ENCODE measurements at regions not wholly inside any gene's neighbourhood (a gene's known extent, or its start where the extent isn't known, plus 50 kb on each side); places are given as distances from the start of the nearest gene placed in this dataset.

GRCh38 chr14:41404126-41404525 is 202.6 kb upstream of the LRFN5 start:
- no peak for DNase-seq (ENCODE audit: low read depth in 2 of 2)

DNA sequence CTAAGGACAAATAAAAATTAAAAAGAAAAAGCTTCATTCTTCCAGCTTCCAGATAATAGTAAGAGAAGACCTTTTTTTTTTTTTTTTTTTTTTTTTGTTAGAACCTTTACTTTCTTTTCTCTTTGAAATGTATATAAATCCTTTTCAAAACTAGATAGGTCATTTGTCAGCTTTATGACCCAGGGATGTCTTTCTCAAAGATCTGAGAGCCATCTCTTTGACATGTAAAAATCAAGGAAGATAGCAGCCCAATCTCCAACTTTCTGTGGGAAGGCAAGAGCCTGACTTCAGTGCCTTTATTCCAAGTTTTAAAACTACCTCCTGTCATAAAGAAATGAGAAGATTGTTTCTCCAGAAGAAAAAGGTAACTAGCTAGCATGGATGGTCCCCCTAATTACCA is 203.3 kb upstream of the LRFN5 start:
- no peak for DNase-seq (ENCODE audit: low read depth in 2 of 2)

DNA sequence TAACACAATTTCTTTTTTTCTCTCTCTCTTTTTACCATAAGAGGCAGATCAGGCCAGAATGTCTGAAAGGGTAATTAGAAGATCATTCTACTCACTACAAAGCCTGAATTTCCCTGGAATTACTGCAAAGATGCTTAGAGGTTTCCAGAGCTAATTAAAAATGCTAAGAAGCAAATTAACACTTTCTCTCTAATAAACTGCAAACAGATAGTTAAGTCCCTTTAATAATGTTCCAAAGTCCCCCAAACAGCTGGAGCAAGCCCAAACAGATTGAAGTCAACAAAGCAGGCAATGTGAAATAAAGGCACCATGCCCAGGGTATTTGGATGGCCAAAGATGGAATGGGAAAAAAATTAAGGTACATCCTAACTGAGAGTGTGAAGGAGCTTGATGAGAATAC is 208.8 kb upstream of the LRFN5 start:
- no peak for DNase-seq (ENCODE audit: low read depth in 2 of 2)

GRCh38 chr14:41393512-41393911 is 213.2 kb upstream of the LRFN5 start:
- no peak for DNase-seq (ENCODE audit: low read depth in 2 of 2)

GRCh38 chr14:41392226-41392625 is 214.4 kb upstream of the LRFN5 start:
- no peak for DNase-seq (ENCODE audit: low read depth in 2 of 2)

DNA sequence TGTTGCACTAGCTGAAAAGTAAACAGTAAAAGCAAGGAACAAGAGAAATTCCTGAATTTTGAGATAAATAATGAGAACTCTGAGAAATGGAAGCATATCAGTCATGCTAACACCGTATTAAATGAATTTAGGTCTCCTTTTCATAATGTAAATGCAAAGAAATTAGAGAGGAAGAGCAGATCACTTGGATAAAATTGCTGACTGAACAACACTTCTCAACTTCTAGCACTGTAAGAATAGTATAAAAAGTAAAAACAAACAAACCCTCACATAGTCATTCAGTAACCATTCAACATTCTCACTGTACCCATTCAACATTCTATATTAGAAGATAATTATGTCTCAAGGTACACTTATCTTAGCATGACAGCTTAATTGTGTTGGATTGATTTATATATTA is 217.3 kb upstream of the LRFN5 start:
- DNase-seq (ENCODE audit: low read depth in 2 of 2) = no peak

DNA sequence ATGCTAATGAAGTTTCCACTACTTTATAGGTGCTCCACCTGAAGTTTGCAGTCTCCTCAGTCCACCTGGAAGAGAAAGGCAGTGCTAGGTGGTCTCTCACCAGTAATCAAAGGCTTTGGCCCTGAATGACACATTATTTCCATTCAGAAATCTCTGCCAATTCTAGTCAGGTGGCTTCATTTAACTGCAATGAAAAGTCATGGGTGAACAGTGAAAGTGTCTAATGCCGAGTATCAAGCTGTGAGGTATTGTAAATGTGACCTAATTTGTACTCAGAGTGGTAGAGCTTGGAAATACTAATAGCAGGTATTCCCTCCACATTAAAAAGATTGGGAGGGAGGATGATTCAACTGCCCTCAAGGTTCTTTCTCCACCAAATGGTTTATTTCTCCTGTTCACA is 220.9 kb upstream of the LRFN5 start:
- no peak for DNase-seq (ENCODE audit: low read depth in 2 of 2)

GRCh38 chr14:41380017-41380416 is 226.7 kb upstream of the LRFN5 start:
- DNase-seq (ENCODE audit: low read depth in 2 of 2) = no peak

DNA sequence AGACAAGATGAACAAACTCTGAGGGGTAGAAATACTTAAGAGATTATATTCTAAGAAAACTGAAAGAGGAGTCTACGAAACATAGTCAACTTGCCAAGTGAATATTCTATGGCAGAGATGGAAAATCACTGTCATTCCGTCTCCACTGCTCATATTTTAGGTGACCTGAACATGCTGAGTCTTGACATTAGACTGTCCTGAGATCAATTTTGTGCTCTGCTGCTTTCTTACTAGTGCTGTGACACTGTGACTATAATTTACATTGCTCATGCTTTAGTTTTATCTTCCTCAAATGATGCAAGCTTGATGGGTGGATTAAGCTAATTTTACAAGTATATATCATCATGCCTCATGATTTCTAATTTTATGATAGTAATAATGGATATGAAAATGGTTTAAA is 228.2 kb upstream of the LRFN5 start:
- no peak for DNase-seq (ENCODE audit: low read depth in 2 of 2)

- no peak for DNase-seq (ENCODE audit: low read depth in 2 of 2)
These were observed 228.7 kb upstream of the LRFN5 start for GRCh38 chr14:41377932-41378331.

DNA sequence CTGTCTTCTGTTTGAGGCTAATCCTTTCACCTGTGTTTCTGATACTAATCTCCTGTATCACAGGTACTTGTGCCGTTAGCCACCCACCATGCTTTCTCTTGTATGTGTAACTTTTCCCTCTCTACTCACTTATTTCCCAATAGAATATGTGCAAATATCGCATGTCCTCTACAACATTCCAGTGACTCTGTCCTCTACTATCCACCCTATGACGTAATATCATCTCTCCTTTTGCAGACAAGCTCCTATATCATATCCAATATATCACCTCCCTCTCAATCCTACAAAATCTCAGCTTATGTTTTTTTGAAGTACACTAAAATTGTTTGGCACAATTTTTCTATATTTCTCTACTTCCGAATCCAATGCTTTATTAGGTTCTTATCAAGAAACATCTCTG is 232.6 kb upstream of the LRFN5 start:
- no peak for DNase-seq (ENCODE audit: low read depth in 2 of 2)

- no peak for DNase-seq (ENCODE audit: low read depth in 2 of 2)
These were observed 244.5 kb upstream of the LRFN5 start for GRCh38 chr14:41362139-41362538.

DNA sequence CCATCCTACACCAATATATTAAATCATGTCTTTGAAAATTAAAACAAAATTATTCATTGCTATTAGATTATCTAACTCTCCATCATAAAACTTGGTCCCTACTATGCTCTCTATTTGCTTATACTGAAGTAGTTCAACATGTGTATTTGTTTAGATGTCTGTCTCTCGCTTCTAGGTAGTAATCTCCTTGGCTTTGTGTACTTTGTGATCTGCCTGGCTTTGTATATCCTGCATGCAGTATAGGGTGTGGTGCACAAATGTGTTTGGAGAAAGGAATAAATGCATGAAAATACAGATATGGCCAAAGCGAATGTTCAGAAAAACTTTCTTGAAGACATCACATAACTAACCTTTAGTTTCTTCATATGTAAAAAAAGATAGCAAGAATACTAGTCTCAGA is 246.6 kb upstream of the LRFN5 start:
- DNase-seq (ENCODE audit: low read depth in 2 of 2) = no peak

DNA sequence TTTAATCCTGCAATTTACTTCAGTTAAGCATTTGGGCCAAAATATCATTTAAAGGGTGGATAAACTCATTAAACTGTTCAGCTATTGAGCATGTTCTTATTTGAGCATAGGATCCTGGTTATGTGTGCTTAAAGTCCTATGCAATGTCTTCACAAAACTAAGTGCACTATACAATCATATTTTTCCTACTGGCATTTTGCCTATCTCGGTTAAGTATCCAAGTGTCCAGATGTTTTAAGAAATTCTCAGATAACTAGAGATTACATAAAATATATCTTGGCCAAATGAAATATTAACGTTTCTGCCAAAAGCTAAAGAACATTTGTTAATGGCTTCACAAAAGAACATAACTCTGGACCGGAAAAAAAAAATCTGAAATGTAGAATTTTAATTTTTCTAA is 250.8 kb upstream of the LRFN5 start:
- DNase-seq (ENCODE audit: low read depth in 2 of 2) = no peak

- DNase-seq (ENCODE audit: low read depth in 2 of 2) = no peak
These were observed 256.2 kb upstream of the LRFN5 start for GRCh38 chr14:41350476-41350875.

DNA sequence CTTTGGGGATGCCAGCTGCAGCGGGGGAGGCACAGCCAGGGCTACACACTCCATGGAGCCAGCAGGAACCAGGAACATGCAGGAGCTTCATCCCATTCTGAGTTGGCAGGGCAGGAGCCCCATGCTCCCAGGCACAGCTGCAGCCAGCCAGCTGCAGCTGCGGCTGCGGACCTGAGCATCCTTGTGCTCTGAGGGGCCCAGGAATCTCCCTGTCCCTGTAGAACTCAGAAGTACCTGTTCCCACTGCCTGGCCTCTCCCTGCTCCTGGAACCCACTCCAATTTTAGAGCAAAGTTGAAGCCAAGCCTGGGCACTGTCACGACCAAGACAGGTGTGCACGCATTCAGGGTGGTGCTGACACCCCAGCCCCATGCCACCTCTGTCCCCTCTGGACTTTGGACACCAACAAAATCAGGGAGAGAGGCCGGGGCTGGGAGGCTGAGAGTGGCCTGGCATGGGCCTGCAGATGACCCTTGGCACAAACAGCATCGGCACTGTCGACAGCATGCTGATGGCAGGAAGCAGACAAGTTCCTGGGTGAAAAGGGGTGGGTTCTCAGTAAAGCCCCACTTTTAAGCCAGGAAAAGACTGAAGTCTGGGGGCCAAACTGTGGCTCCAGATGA is 257.3 kb upstream of the LRFN5 start:
- no peak for DNase-seq (ENCODE audit: low read depth in 2 of 2)

DNA sequence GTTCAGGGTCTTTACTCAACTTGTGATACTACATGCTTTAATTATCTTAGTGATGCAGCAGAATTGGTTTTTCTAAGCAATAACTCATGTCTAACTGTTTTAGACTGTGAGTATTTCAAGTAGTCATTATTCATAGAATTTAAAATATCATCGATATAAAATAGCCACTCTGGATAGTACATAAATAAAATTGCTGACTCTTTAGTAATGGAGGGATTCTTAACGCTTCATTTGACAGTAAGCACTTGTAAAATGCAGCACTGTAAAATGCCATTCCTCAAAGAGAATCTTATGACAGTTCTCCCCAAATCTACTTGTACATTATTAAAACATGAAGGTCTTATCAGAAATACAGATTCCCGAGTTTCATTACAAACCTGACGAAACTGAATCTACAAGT is 262.8 kb upstream of the LRFN5 start:
- no peak for DNase-seq (ENCODE audit: low read depth in 2 of 2)

- no peak for DNase-seq (ENCODE audit: low read depth in 2 of 2)
These were observed 293.5 kb upstream of the LRFN5 start for GRCh38 chr14:41313196-41313595.

DNA sequence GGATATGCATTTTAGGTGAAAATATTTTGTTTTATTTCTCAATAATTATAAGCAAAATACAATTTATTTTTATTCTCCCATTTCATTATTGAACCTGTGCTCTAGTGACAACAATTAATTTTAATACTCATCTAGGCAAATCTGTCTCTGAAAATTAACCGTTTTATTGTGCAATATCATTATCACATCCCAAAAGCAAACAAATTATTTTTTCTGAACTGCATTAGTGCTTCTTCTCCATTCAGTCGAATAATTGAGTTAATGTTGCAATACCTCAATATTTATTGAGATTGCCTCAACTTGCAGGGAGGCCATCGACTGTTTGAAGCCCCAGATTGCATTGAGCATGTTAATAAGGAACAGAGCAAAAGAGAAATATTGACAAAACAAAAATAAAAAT is 303.2 kb upstream of the LRFN5 start:
- DNase-seq (ENCODE audit: low read depth in 2 of 2) = no peak

GRCh38 chr14:41302776-41303175 is 303.9 kb upstream of the LRFN5 start:
- DNase-seq (ENCODE audit: low read depth in 2 of 2) = no peak

DNA sequence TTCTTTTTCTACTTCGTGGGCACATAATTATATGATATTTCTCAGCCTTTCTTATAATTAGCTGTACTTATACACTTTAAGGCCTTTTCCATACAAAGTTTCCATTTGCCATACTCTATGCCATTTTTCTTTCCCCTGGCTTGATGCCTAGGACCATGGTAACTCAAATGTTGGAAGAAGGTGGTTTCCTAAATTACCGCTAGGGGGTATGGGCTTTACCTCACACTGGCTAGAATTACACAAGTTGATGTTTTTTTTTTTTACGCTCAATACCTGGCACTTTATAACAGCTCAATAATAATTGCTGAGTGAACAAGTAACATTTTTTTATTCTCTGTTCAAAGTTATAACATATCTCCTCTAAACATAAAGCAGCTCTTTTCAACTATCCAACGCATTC is 306.8 kb upstream of the LRFN5 start:
- no peak for DNase-seq (ENCODE audit: low read depth in 2 of 2)

- DNase-seq (ENCODE audit: low read depth in 2 of 2) = no peak
These were observed 308.4 kb upstream of the LRFN5 start for GRCh38 chr14:41298328-41298690.

DNA sequence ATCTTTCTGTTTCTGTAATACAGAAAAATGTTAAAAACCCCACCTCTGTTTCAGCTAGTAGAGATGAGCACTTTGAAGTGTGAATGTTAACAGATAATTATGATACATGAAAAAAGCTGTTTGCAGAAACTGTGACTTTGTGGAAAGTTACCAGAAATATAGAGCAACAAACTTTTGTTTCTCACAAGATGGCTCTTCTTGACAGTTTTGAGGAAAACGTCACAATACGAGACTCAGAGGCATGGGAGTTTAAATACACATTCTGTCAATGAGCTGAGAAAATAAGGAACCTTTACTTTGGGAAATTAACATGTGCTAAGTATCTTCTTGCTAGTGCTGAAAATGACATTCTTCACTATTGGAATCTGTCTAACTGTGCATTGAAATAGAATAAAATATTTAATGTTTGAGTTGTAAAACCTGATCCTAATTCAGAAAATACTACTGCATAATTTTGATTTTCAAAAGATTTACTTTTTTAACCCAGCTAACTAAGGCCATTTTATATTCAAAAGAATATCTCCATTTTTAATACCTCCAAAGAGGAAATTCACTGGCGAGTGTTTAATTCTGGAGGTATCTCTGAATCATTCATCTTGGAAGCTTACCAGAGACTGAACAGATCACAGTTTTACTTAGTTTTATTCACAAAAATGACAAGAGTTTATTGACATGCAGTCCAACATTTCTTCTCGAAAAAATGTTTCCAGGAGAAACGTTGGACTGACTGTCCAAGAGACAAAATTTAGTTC is 308.9 kb upstream of the LRFN5 start:
- no peak for DNase-seq (ENCODE audit: low read depth in 2 of 2)

- DNase-seq (ENCODE audit: low read depth in 2 of 2) = no peak
These were observed 310.9 kb upstream of the LRFN5 start for GRCh38 chr14:41295734-41296133.
